ENCODE measurements at regions not wholly inside any gene's neighbourhood (a gene's known extent, or its start where the extent isn't known, plus 50 kb on each side); places are given as distances from the start of the nearest gene placed in this dataset.
A peak's percentile ranks its signal among the peaks of the same experiment; 100 is the strongest.

- no peaks in the 10 kb centered on the region for H3K9me3 ChIP-seq (ENCODE audit: control insufficient read depth, low read length)
- WGBS, 2 experiments (ENCODE audit: insufficient coverage in 2 of 2), result 92 to 96% methylated on average over 3 of the region's 4 CpGs
- no peaks in the 10 kb centered on the region for H3K4me1 ChIP-seq (ENCODE audit: control insufficient read depth, insufficient read depth, low read length, poor library complexity, severe bottlenecking)
- no peak overlapping the region for H3K27ac ChIP-seq (ENCODE audit: low read depth, low read length, severe bottlenecking)
- no peak overlapping the region for H3K4me3 ChIP-seq (ENCODE audit: extremely low read depth, insufficient read depth, low read length, poor library complexity, severe bottlenecking)
- H3K36me3 ChIP-seq (ENCODE audit: control insufficient read depth, insufficient read depth, low read length), result no peaks in the 10 kb centered on the region
Observed at GRCh38 chr12:47586952-47587669, 118.7 kb downstream of the RPAP3 start.

- Histone ChIP-seq H3K36me3 (ENCODE audit: control insufficient read depth, insufficient read depth, low read length) (no peaks in the 10 kb centered on the region), H3K9me3 (ENCODE audit: control insufficient read depth, low read length) (no peaks in the 10 kb centered on the region), H3K4me3 (ENCODE audit: extremely low read depth, insufficient read depth, low read length, poor library complexity, severe bottlenecking) (no peak overlapping the region), H3K27ac (ENCODE audit: low read depth, low read length, severe bottlenecking) (no peak overlapping the region), H3K4me1 (ENCODE audit: control insufficient read depth, insufficient read depth, low read length, poor library complexity, severe bottlenecking) (no peaks in the 10 kb centered on the region)
- WGBS, 2 experiments (ENCODE audit: insufficient coverage in 2 of 2), result 75 to 100% methylated on average over 1 of the region's 2 CpGs
Observed at GRCh38 chr12:47585507-47585906, 120.3 kb downstream of the RPAP3 start.

GRCh38 chr12:47578836-47579235 lies 127.0 kb downstream of the RPAP3 start:
- H3K4me1 ChIP-seq (ENCODE audit: control insufficient read depth, insufficient read depth, low read length, poor library complexity, severe bottlenecking), result no peaks in the 10 kb centered on the region
- WGBS, 2 experiments (ENCODE audit: insufficient coverage in 2 of 2), result no CpG with 5 or more reads among the region's 4 CpGs

GRCh38 chr12:47577206-47577989 lies 128.4 kb downstream of the RPAP3 start:
- 90 to 98% methylated on average over 2 to 5 of the region's 7 CpGs for WGBS, 2 experiments (ENCODE audit: insufficient coverage in 2 of 2)
- H3K9me3 ChIP-seq (ENCODE audit: control insufficient read depth, low read length), result no peaks in the 10 kb centered on the region
- no peak overlapping the region for H3K27ac ChIP-seq (ENCODE audit: low read depth, low read length, severe bottlenecking)
- no peaks in the 10 kb centered on the region for H3K4me1 ChIP-seq (ENCODE audit: control insufficient read depth, insufficient read depth, low read length, poor library complexity, severe bottlenecking)
- H3K36me3 ChIP-seq (ENCODE audit: control insufficient read depth, insufficient read depth, low read length), result no peaks in the 10 kb centered on the region
- no peak overlapping the region for H3K4me3 ChIP-seq (ENCODE audit: extremely low read depth, insufficient read depth, low read length, poor library complexity, severe bottlenecking)

More at GRCh38 chr12:47578836-47579235, 127.0 kb downstream of the RPAP3 start:
- Histone ChIP-seq H3K27ac (ENCODE audit: low read depth, low read length, severe bottlenecking) (no peak overlapping the region), H3K9me3 (ENCODE audit: control insufficient read depth, low read length) (no peaks in the 10 kb centered on the region), H3K36me3 (ENCODE audit: control insufficient read depth, insufficient read depth, low read length) (no peaks in the 10 kb centered on the region), H3K4me3 (ENCODE audit: extremely low read depth, insufficient read depth, low read length, poor library complexity, severe bottlenecking) (no peak overlapping the region)

GRCh38 chr12:47576289-47576945 lies 129.4 kb downstream of the RPAP3 start:
- no peaks in the 10 kb centered on the region for H3K9me3 ChIP-seq (ENCODE audit: control insufficient read depth, low read length)
- H3K4me3 ChIP-seq (ENCODE audit: extremely low read depth, insufficient read depth, low read length, poor library complexity, severe bottlenecking), result no peak overlapping the region
- H3K36me3 ChIP-seq (ENCODE audit: control insufficient read depth, insufficient read depth, low read length), result no peaks in the 10 kb centered on the region
- H3K4me1 ChIP-seq (ENCODE audit: control insufficient read depth, insufficient read depth, low read length, poor library complexity, severe bottlenecking), result no peaks in the 10 kb centered on the region
- 70 to 72% methylated on average over 4 to 7 of the region's 7 CpGs for WGBS, 2 experiments (ENCODE audit: insufficient coverage in 2 of 2)
- no peak overlapping the region for H3K27ac ChIP-seq (ENCODE audit: low read depth, low read length, severe bottlenecking)

- 100% methylated on average over 1 of the region's 1 CpG for WGBS, 2 experiments (ENCODE audit: insufficient coverage in 2 of 2)
- Histone ChIP-seq H3K4me3 (ENCODE audit: extremely low read depth, insufficient read depth, low read length, poor library complexity, severe bottlenecking) (no peak overlapping the region), H3K4me1 (ENCODE audit: control insufficient read depth, insufficient read depth, low read length, poor library complexity, severe bottlenecking) (no peaks in the 10 kb centered on the region), H3K27ac (ENCODE audit: low read depth, low read length, severe bottlenecking) (no peak overlapping the region), H3K9me3 (ENCODE audit: control insufficient read depth, low read length) (no peaks in the 10 kb centered on the region), H3K36me3 (ENCODE audit: control insufficient read depth, insufficient read depth, low read length) (no peaks in the 10 kb centered on the region)
Observed at GRCh38 chr12:47574252-47575021, 131.4 kb downstream of the RPAP3 start.

- H3K4me1 ChIP-seq (ENCODE audit: control insufficient read depth, insufficient read depth, low read length, poor library complexity, severe bottlenecking), result no peaks in the 10 kb centered on the region
- no peak overlapping the region for H3K27ac ChIP-seq (ENCODE audit: low read depth, low read length, severe bottlenecking)
- WGBS, 2 experiments (ENCODE audit: insufficient coverage in 2 of 2), result 100% methylated on average over 1 of the region's 1 CpG
- no peak overlapping the region for H3K4me3 ChIP-seq (ENCODE audit: extremely low read depth, insufficient read depth, low read length, poor library complexity, severe bottlenecking)
- H3K9me3 ChIP-seq (ENCODE audit: control insufficient read depth, low read length), result no peaks in the 10 kb centered on the region
- H3K36me3 ChIP-seq (ENCODE audit: control insufficient read depth, insufficient read depth, low read length), result no peaks in the 10 kb centered on the region
Observed at GRCh38 chr12:47573146-47573659, 132.6 kb downstream of the RPAP3 start.

- H3K36me3 ChIP-seq (ENCODE audit: control insufficient read depth, insufficient read depth, low read length), result no peaks in the 10 kb centered on the region
- no peak overlapping the region for H3K4me3 ChIP-seq (ENCODE audit: extremely low read depth, insufficient read depth, low read length, poor library complexity, severe bottlenecking)
- H3K9me3 ChIP-seq (ENCODE audit: control insufficient read depth, low read length), result no peaks in the 10 kb centered on the region
- no peak overlapping the region for H3K27ac ChIP-seq (ENCODE audit: low read depth, low read length, severe bottlenecking)
- H3K4me1 ChIP-seq (ENCODE audit: control insufficient read depth, insufficient read depth, low read length, poor library complexity, severe bottlenecking), result no peaks in the 10 kb centered on the region
- WGBS, 2 experiments (ENCODE audit: insufficient coverage in 2 of 2), result 78 to 87% methylated on average over 2 to 3 of the region's 3 CpGs
Observed at GRCh38 chr12:47570151-47570550, 135.7 kb downstream of the RPAP3 start.

GRCh38 chr12:47562201-47562600 lies 143.6 kb downstream of the RPAP3 start:
- 100% methylated on average over 1 of the region's 3 CpGs; no CpG with 5 or more reads in 1 of the 2 experiments for WGBS, 2 experiments (ENCODE audit: insufficient coverage in 2 of 2)
- Histone ChIP-seq H3K4me3 (ENCODE audit: extremely low read depth, insufficient read depth, low read length, poor library complexity, severe bottlenecking) (no peak overlapping the region), H3K9me3 (ENCODE audit: control insufficient read depth, low read length) (no peaks in the 10 kb centered on the region), H3K27ac (ENCODE audit: low read depth, low read length, severe bottlenecking) (peak overlapping the region; percentile 3), H3K4me1 (ENCODE audit: control insufficient read depth, insufficient read depth, low read length, poor library complexity, severe bottlenecking) (no peaks in the 10 kb centered on the region), H3K36me3 (ENCODE audit: control insufficient read depth, insufficient read depth, low read length) (no peaks in the 10 kb centered on the region)

- no peaks in the 10 kb centered on the region for H3K4me1 ChIP-seq (ENCODE audit: control insufficient read depth, insufficient read depth, low read length, poor library complexity, severe bottlenecking)
- 79 to 95% methylated on average over 2 of the region's 2 CpGs for WGBS, 2 experiments (ENCODE audit: insufficient coverage in 2 of 2)
Observed at GRCh38 chr12:47561746-47562145, 144.1 kb downstream of the RPAP3 start.

More at GRCh38 chr12:47561746-47562145, 144.1 kb downstream of the RPAP3 start:
- H3K36me3 ChIP-seq (ENCODE audit: control insufficient read depth, insufficient read depth, low read length), result no peaks in the 10 kb centered on the region
- no peaks in the 10 kb centered on the region for H3K9me3 ChIP-seq (ENCODE audit: control insufficient read depth, low read length)
- no peak overlapping the region for H3K27ac ChIP-seq (ENCODE audit: low read depth, low read length, severe bottlenecking)
- no peak overlapping the region for H3K4me3 ChIP-seq (ENCODE audit: extremely low read depth, insufficient read depth, low read length, poor library complexity, severe bottlenecking)
